HG02981 (cell line): ENCODE measurements at regions not wholly inside any gene's neighbourhood (a gene's known extent, or its start where the extent isn't known, plus 50 kb on each side); places are given as distances from the start of the nearest gene placed in this dataset.

Experiments used
- ATAC-seq: cut with Tn5 transposase; IDR thresholded peaks from one replicate; pipeline ENCODE4 v1.9.1; 2021; ENCODE audit warnings: mild to moderate bottlenecking, moderate library complexity; ENCODE audit not compliant: unreplicated experiment

- no peak for ATAC-seq
These were observed 395.1 kb downstream of the ARHGEF28 start for GRCh38 chr5:74021126-74021525.

GRCh38 chr5:74020503-74020902 is 394.5 kb downstream of the ARHGEF28 start:
- ATAC-seq: no peak

- ATAC-seq: no peak
These were observed 393.9 kb downstream of the ARHGEF28 start for GRCh38 chr5:74019923-74020322.

GRCh38 chr5:74017786-74018211 is 391.8 kb downstream of the ARHGEF28 start:
- no peak for ATAC-seq

- no peak for ATAC-seq
These were observed 391.1 kb downstream of the ARHGEF28 start for GRCh38 chr5:74017112-74017511.

GRCh38 chr5:74016373-74016772 is 390.4 kb downstream of the ARHGEF28 start:
- no peak for ATAC-seq

GRCh38 chr5:74015716-74016115 is 389.7 kb downstream of the ARHGEF28 start:
- no peak for ATAC-seq

- ATAC-seq: no peak
These were observed 387.2 kb downstream of the ARHGEF28 start for GRCh38 chr5:74013222-74013621.

- no peak for ATAC-seq
These were observed 383.5 kb downstream of the ARHGEF28 start for GRCh38 chr5:74009502-74009901.

GRCh38 chr5:74007193-74007592 is 381.2 kb downstream of the ARHGEF28 start:
- no peak for ATAC-seq

GRCh38 chr5:73999297-73999696 is 373.3 kb downstream of the ARHGEF28 start:
- ATAC-seq: no peak

- ATAC-seq: no peak
These were observed 372.5 kb downstream of the ARHGEF28 start for GRCh38 chr5:73998489-73998888.

- ATAC-seq: no peak
These were observed 372.0 kb downstream of the ARHGEF28 start for GRCh38 chr5:73997960-73998359.

- ATAC-seq: no peak
These were observed 370.3 kb downstream of the ARHGEF28 start for GRCh38 chr5:73996151-73996755.

- no peak for ATAC-seq
These were observed 369.0 kb downstream of the ARHGEF28 start for GRCh38 chr5:73994963-73995362.
